ENCODE measurements at regions not wholly inside any gene's neighbourhood (a gene's known extent, or its start where the extent isn't known, plus 50 kb on each side); places are given as distances from the start of the nearest gene placed in this dataset.

- no peak for DNase-seq (ENCODE audit: low read depth)
Measured at GRCh38 chr18:6607343-6607742, 122.2 kb upstream of the ARHGAP28 start.

- no peak for DNase-seq (ENCODE audit: low read depth)
Measured at GRCh38 chr18:6609666-6610264, 119.8 kb upstream of the ARHGAP28 start.

GRCh38 chr18:6610466-6610865, 119.0 kb upstream of the ARHGAP28 start:
- DNase-seq (ENCODE audit: low read depth) = peak; percentile 4

GRCh38 chr18:6613581-6613980, 115.9 kb upstream of the ARHGAP28 start:
- DNase-seq (ENCODE audit: low read depth) = no peak

GRCh38 chr18:6614952-6615351, 114.6 kb upstream of the ARHGAP28 start:
- no peak for DNase-seq (ENCODE audit: low read depth)

- no peak for DNase-seq (ENCODE audit: low read depth)
Measured at GRCh38 chr18:6616981-6617380, 112.5 kb upstream of the ARHGAP28 start.

GRCh38 chr18:6621437-6621836, 108.1 kb upstream of the ARHGAP28 start:
- DNase-seq (ENCODE audit: low read depth) = no peak

- DNase-seq (ENCODE audit: low read depth) = no peak
Measured at GRCh38 chr18:6623278-6623677, 106.2 kb upstream of the ARHGAP28 start.

GRCh38 chr18:6624271-6624660, 105.2 kb upstream of the ARHGAP28 start:
- peak; percentile 55 for DNase-seq (ENCODE audit: low read depth)

GRCh38 chr18:6624661-6625311, 104.7 kb upstream of the ARHGAP28 start:
- DNase-seq (ENCODE audit: low read depth) = peak; percentile 65

- DNase-seq (ENCODE audit: low read depth) = no peak
Measured at GRCh38 chr18:6625481-6625880, 104.0 kb upstream of the ARHGAP28 start.

- DNase-seq (ENCODE audit: low read depth) = no peak
Measured at GRCh38 chr18:6626457-6626856, 103.1 kb upstream of the ARHGAP28 start.

- no peak for DNase-seq (ENCODE audit: low read depth)
Measured at GRCh38 chr18:6627645-6628044, 101.9 kb upstream of the ARHGAP28 start.

- DNase-seq (ENCODE audit: low read depth) = no peak
Measured at GRCh38 chr18:6628187-6628586, 101.3 kb upstream of the ARHGAP28 start.

GRCh38 chr18:6629635-6630140, 99.8 kb upstream of the ARHGAP28 start:
- DNase-seq (ENCODE audit: low read depth) = no peak

- no peak for DNase-seq (ENCODE audit: low read depth)
Measured at GRCh38 chr18:6633310-6633709, 96.2 kb upstream of the ARHGAP28 start.

- DNase-seq (ENCODE audit: low read depth) = no peak
Measured at GRCh38 chr18:6636091-6636490, 93.4 kb upstream of the ARHGAP28 start.

- no peak for DNase-seq (ENCODE audit: low read depth)
Measured at GRCh38 chr18:6638447-6638846, 91.1 kb upstream of the ARHGAP28 start.

- DNase-seq (ENCODE audit: low read depth) = no peak
Measured at GRCh38 chr18:6639305-6639704, 90.2 kb upstream of the ARHGAP28 start.

GRCh38 chr18:6644836-6645627, 84.5 kb upstream of the ARHGAP28 start:
- no peak for DNase-seq (ENCODE audit: low read depth)

- DNase-seq (ENCODE audit: low read depth) = no peak
Measured at GRCh38 chr18:6646801-6647200, 82.7 kb upstream of the ARHGAP28 start.

GRCh38 chr18:6648581-6648980, 80.9 kb upstream of the ARHGAP28 start:
- peak; percentile 26 for DNase-seq (ENCODE audit: low read depth)
